Keratinocyte (primary cell): ENCODE measurements at regions not wholly inside any gene's neighbourhood (a gene's known extent, or its start where the extent isn't known, plus 50 kb on each side); places are given as distances from the start of the nearest gene placed in this dataset.

Experiments used
- CTCF ChIP-seq, 3 experiments: IDR thresholded peaks in 1 of 3; conservative IDR thresholded peaks in 1 of 3; optimal IDR thresholded peaks in 1 of 3; 2 replicates in 2 of 3; 3 replicates in 1 of 3; pipeline versions ENCODE3 to v1.5.1; 2011; ENCODE audit warnings: low read length in 3 of 3, mild to moderate bottlenecking in 3 of 3, moderate library complexity in 2 of 3, control low read depth in 1 of 3, inconsistent platforms in 1 of 3; ENCODE audit not compliant: insufficient read depth in 2 of 3; ENCODE audit errors: extremely low read depth in 1 of 3
- EZH2 ChIP-seq: IDR thresholded peaks from one replicate; pipeline ENCODE4 v1.6.1; 2012; ENCODE audit warnings: inconsistent platforms, mild to moderate bottlenecking, low read length, moderate library complexity

- TF ChIP-seq CTCF (optimal IDR thresholded peaks at IDR 0.05 in 1 of 3, IDR thresholded peaks at IDR 0.05 in 1 of 3, conservative IDR thresholded peaks at IDR 0.05 in 1 of 3; ENCODE audit: extremely low read depth in 1 of 3, insufficient read depth in 2 of 3, low read length in 3 of 3): no peak
- no peak for TF ChIP-seq EZH2
These were observed 212.3 kb upstream of the NCAM1 start for GRCh38 chr11:112748713-112749543.
